ENCODE measurements at regions not wholly inside any gene's neighbourhood (a gene's known extent, or its start where the extent isn't known, plus 50 kb on each side); places are given as distances from the start of the nearest gene placed in this dataset.

DNA sequence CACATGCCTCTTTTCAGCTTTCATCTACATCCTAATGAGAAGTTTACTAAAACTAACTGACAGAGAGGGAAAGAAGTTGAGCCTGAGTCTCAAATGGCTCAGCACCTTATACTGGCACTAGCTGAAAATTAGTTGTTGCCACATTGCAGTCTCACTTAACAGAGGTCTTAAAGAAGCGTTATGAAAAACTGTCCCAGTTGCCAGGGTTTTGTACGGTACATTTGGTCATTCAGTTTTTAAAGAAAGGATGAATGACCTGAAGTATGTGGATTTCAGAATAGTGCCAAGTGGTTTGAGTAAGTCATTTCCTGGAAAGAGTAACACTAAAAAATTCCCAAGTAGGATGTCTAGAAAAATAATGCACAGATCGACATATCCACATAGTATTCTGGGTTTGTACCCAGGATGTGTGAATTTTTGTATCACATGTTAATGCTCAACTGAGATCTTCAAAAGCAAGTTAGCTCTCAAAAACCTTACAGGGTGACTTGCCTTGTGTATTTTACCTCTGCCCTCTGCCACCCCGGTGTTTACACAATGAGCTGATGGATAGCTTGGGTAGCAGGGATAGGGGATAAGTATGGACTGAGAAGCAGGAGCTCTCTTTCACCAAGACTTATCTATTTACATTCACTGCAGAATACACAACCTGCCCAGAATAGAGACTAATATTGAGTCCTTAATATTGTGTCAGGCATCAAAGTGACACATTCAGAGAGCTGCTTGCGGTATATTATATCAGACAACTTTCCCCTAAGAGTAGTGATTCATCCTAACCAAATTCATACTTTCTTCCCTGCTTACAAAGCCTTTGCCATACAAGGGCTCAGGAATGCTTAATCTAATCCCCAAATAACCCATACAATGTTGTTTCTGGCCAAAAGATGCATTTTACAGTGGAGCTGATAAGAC, 1075.7 kb upstream of the PABPC4L start:
- H3K36me3 ChIP-seq (ENCODE audit: insufficient read depth, low read length), result no peaks in the 10 kb centered on the region
- H3K27me3 ChIP-seq (ENCODE audit: insufficient read depth, low read length), result no peaks in the 10 kb centered on the region
- Mint-ChIP-seq H3K27me3 (no peaks in the 10 kb centered on the region), H3K4me3 (no peak overlapping the region), H3K9me3 (peaks cover 0 to 14% (median 5%) of the 10 kb centered on the region in 8 donors), H3K27ac (no peak overlapping the region), H3K4me1 (no peaks in the 10 kb centered on the region), H3K36me3 (no peaks in the 10 kb centered on the region)
- ChIA-PET CTCF (ENCODE audit: partially characterized antibody) (no interaction called here), POLR2A (ENCODE audit: partially characterized antibody) (no interaction called here)
- no peaks in the 10 kb centered on the region for H3K4me1 ChIP-seq (ENCODE audit: insufficient read depth, low read length)
- H3K27ac ChIP-seq (ENCODE audit: low read depth, low read length), result no peak overlapping the region
- intact Hi-C loops (cut with micrococcal nuclease), result no loop called here
- no peak for DNase-seq
- no peak overlapping the region for H3K4me3 ChIP-seq (ENCODE audit: low read length in 2 of 2)
- H3K9me3 ChIP-seq (ENCODE audit: control insufficient read depth in 1 of 2, low read length in 2 of 2), result no peaks in the 10 kb centered on the region

DNA sequence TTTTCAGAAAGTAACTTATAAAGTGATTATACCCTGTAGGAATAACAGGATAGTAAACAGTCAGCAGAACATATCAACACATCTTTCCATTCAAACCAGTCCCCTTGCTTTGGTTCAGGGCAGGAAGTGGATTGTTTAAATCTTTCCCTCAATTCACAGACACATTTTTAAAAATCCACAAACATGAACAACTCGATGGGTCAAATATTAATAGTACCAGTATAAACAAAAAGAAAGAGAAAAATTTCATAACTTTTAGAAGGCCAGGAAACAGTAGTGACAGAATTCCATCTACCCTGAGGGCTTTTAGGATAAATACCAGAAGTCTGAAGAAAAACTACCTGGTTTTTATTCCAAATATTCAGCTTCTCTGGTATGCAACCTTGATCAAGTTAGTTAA, 1072.8 kb upstream of the PABPC4L start:
- H3K36me3 ChIP-seq (ENCODE audit: insufficient read depth, low read length), result no peaks in the 10 kb centered on the region
- Mint-ChIP-seq H3K36me3 (no peaks in the 10 kb centered on the region), H3K4me1 (no peaks in the 10 kb centered on the region), H3K9me3 (peaks cover 0 to 12% (median 4%) of the 10 kb centered on the region in 8 donors), H3K4me3 (no peak overlapping the region), H3K27ac (no peak overlapping the region), H3K27me3 (no peaks in the 10 kb centered on the region)
- ChIA-PET POLR2A (ENCODE audit: partially characterized antibody) (no interaction called here), CTCF (ENCODE audit: partially characterized antibody) (no interaction called here)
- intact Hi-C loops (cut with micrococcal nuclease), result no loop called here
- no peaks in the 10 kb centered on the region for H3K27me3 ChIP-seq (ENCODE audit: insufficient read depth, low read length)
- no peak overlapping the region for H3K27ac ChIP-seq (ENCODE audit: low read depth, low read length)
- H3K4me3 ChIP-seq (ENCODE audit: low read length in 2 of 2), result no peak overlapping the region
- no peaks in the 10 kb centered on the region for H3K9me3 ChIP-seq (ENCODE audit: control insufficient read depth in 1 of 2, low read length in 2 of 2)
- no peak for DNase-seq
- no peaks in the 10 kb centered on the region for H3K4me1 ChIP-seq (ENCODE audit: insufficient read depth, low read length)

DNA sequence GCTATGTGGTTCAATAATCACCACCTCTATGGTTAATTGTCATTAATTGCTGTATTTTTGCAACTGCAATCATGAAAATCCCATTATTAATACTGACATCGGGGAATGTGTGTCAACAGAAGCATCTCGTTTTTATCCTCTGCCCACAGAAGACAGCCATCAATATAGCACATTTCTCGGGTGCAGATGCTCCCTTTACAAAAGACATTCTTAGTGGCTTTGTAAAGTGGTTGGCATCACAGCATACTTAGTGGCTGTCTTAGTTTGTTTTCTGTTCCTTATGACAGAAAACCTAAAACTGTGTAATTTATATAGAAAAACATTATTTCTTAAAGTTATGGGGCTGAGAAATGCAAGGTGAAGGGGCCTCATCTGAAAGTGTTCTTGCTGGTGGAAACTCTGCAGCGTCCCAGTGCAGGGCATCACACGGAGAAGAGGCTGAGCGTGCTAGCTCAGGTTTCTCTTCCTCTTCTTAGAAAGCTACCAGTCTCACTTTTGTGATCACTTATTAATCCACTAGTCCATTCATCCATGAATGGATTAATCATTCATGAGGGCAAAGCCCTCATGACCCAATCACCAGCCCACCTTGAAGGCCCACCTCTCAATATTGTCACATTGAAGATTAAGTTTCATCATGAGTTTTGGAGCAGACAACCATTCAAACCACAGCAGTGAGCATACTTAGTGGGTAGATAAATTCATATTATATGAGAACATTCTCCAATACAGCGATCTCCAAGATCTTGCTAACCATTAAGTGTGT, 1067.7 kb upstream of the PABPC4L start:
- no peaks in the 10 kb centered on the region for H3K36me3 Mint-ChIP-seq
- DNase-seq, result no peak
- H3K4me1 ChIP-seq (ENCODE audit: insufficient read depth, low read length), result no peaks in the 10 kb centered on the region
- H3K4me3 ChIP-seq (ENCODE audit: low read length in 2 of 2), result no peak overlapping the region
- no peak overlapping the region for H3K27ac ChIP-seq (ENCODE audit: low read depth, low read length)
- H3K27ac Mint-ChIP-seq, result no peak overlapping the region
- H3K27me3 ChIP-seq (ENCODE audit: insufficient read depth, low read length), result no peaks in the 10 kb centered on the region
- POLR2A ChIA-PET (ENCODE audit: partially characterized antibody), result no interaction called here
- H3K4me3 Mint-ChIP-seq, result no peak overlapping the region
- peaks cover 0 to 8% (median 1%) of the 10 kb centered on the region in 8 donors for H3K9me3 Mint-ChIP-seq
- no peaks in the 10 kb centered on the region for H3K9me3 ChIP-seq (ENCODE audit: control insufficient read depth in 1 of 2, low read length in 2 of 2)
- CTCF ChIA-PET (ENCODE audit: partially characterized antibody), result no interaction called here
- no peaks in the 10 kb centered on the region for H3K27me3 Mint-ChIP-seq
- intact Hi-C loops (cut with micrococcal nuclease), result no loop called here
- no peaks in the 10 kb centered on the region for H3K36me3 ChIP-seq (ENCODE audit: insufficient read depth, low read length)
- H3K4me1 Mint-ChIP-seq, result no peaks in the 10 kb centered on the region

DNA sequence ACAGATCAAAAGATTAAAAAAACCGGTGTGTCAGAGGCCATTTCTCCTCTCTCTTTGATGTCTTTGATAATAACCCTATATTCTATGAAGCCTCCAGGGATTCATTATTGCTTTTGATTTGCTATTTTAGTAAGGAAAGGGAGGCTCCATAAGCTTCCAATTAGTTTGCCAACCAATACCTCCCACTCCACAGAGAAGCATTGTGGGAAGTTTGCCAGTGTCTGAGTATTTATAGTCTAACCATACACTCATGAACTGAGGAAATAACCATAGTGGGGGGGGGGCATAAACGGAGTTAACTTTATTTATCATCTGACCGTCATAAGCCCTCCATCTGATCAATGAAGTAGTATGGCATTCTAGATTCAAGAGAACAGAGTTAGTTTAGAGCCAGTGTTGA, 1066.8 kb upstream of the PABPC4L start:
- CTCF ChIA-PET (ENCODE audit: partially characterized antibody), result no interaction called here

GRCh38 chr4:135267148-135267865, 1065.7 kb upstream of the PABPC4L start:
- H3K9me3 ChIP-seq (ENCODE audit: control insufficient read depth in 1 of 2, low read length in 2 of 2), result no peaks in the 10 kb centered on the region
- DNase-seq, result no peak
- H3K27ac ChIP-seq (ENCODE audit: low read depth, low read length), result no peak overlapping the region
- H3K27me3 ChIP-seq (ENCODE audit: insufficient read depth, low read length), result no peaks in the 10 kb centered on the region
- no peaks in the 10 kb centered on the region for H3K27me3 Mint-ChIP-seq
- ChIA-PET CTCF (ENCODE audit: partially characterized antibody) (no interaction called here), POLR2A (ENCODE audit: partially characterized antibody) (no interaction called here)
- H3K36me3 ChIP-seq (ENCODE audit: insufficient read depth, low read length), result no peaks in the 10 kb centered on the region
- no peak overlapping the region for H3K27ac Mint-ChIP-seq
- no peak overlapping the region for H3K4me3 Mint-ChIP-seq
- no peaks in the 10 kb centered on the region for H3K4me1 Mint-ChIP-seq
- H3K4me1 ChIP-seq (ENCODE audit: insufficient read depth, low read length), result no peaks in the 10 kb centered on the region
- no peaks in the 10 kb centered on the region for H3K36me3 Mint-ChIP-seq
- peaks cover 0 to 11% (median 2%) of the 10 kb centered on the region in 8 donors for H3K9me3 Mint-ChIP-seq
- no peak overlapping the region for H3K4me3 ChIP-seq (ENCODE audit: low read length in 2 of 2)
- intact Hi-C loops (cut with micrococcal nuclease), result no loop called here

More for the DNA sequence above, 1066.8 kb upstream of the PABPC4L start:
- DNase-seq, result no peak
- Mint-ChIP-seq H3K4me3 (no peak overlapping the region), H3K4me1 (no peaks in the 10 kb centered on the region), H3K36me3 (no peaks in the 10 kb centered on the region), H3K9me3 (peaks cover 0 to 10% (median 1%) of the 10 kb centered on the region in 8 donors), H3K27me3 (no peaks in the 10 kb centered on the region), H3K27ac (no peak overlapping the region)
- no peak overlapping the region for H3K4me3 ChIP-seq (ENCODE audit: low read length in 2 of 2)
- H3K4me1 ChIP-seq (ENCODE audit: insufficient read depth, low read length), result no peaks in the 10 kb centered on the region
- POLR2A ChIA-PET (ENCODE audit: partially characterized antibody), result no interaction called here
- intact Hi-C loops (cut with micrococcal nuclease), result no loop called here
- H3K36me3 ChIP-seq (ENCODE audit: insufficient read depth, low read length), result no peaks in the 10 kb centered on the region
- H3K27ac ChIP-seq (ENCODE audit: low read depth, low read length), result no peak overlapping the region
- no peaks in the 10 kb centered on the region for H3K27me3 ChIP-seq (ENCODE audit: insufficient read depth, low read length)
- H3K9me3 ChIP-seq (ENCODE audit: control insufficient read depth in 1 of 2, low read length in 2 of 2), result no peaks in the 10 kb centered on the region

DNA sequence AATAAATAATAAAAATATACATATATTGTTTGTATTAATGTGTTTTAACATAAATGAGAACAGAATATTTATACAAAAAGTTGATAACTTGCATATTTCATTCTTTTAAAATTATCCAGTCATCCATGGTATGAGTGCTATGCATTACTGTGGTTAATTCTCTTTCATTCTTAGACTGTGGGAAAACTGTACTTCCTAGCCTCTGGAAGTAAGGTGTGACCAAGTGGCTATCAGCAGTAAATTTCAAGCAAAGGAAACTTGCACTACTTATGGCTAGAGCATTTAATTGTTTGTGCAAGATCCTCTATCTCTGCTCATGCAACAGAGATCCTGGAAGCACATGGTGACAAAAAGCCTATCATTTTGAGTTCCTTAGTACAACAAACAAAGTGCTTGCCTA, 1054.5 kb upstream of the PABPC4L start:
- Mint-ChIP-seq H3K4me1 (no peaks in the 10 kb centered on the region), H3K36me3 (no peaks in the 10 kb centered on the region), H3K27me3 (no peaks in the 10 kb centered on the region), H3K27ac (no peak overlapping the region), H3K9me3 (peaks cover 0 to 7% (median 2%) of the 10 kb centered on the region in 8 donors), H3K4me3 (no peak overlapping the region)
- no peak for DNase-seq
- H3K9me3 ChIP-seq (ENCODE audit: control insufficient read depth in 1 of 2, low read length in 2 of 2), result no peaks in the 10 kb centered on the region
- H3K4me3 ChIP-seq (ENCODE audit: low read length in 2 of 2), result no peak overlapping the region
- no peaks in the 10 kb centered on the region for H3K36me3 ChIP-seq (ENCODE audit: insufficient read depth, low read length)
- ChIA-PET POLR2A (ENCODE audit: partially characterized antibody) (no interaction called here), CTCF (ENCODE audit: partially characterized antibody) (no interaction called here)
- intact Hi-C loops (cut with micrococcal nuclease), result no loop called here
- H3K27ac ChIP-seq (ENCODE audit: low read depth, low read length), result no peak overlapping the region
- H3K4me1 ChIP-seq (ENCODE audit: insufficient read depth, low read length), result no peaks in the 10 kb centered on the region
- no peaks in the 10 kb centered on the region for H3K27me3 ChIP-seq (ENCODE audit: insufficient read depth, low read length)

DNA sequence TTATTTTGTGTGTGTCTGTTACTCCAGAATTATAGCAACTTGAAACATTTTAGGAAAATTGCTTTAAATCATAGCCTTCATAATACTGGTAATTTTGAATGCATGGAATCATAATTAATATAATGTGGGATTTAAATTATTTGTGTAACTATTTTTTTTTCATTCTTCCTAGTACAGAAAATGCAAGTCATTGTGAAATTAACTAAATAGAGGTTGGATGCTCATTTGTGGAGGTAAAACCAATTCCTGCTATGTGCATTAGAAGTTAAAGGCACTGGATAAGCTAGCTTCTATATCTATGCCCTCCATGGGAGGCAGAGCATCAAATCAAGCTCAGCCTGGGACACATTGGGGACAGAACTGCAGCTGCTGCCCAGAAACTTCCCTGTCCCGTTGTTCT, 1048.5 kb upstream of the PABPC4L start:
- Histone ChIP-seq H3K4me3 (ENCODE audit: low read length in 2 of 2) (no peak overlapping the region), H3K27ac (ENCODE audit: low read depth, low read length) (no peak overlapping the region), H3K9me3 (ENCODE audit: control insufficient read depth in 1 of 2, low read length in 2 of 2) (no peaks in the 10 kb centered on the region), H3K27me3 (ENCODE audit: insufficient read depth, low read length) (no peaks in the 10 kb centered on the region), H3K36me3 (ENCODE audit: insufficient read depth, low read length) (no peaks in the 10 kb centered on the region), H3K4me1 (ENCODE audit: insufficient read depth, low read length) (no peaks in the 10 kb centered on the region)
- no peaks in the 10 kb centered on the region for H3K4me1 Mint-ChIP-seq
- H3K36me3 Mint-ChIP-seq, result no peaks in the 10 kb centered on the region
- peaks cover 0 to 6% (median 0%) of the 10 kb centered on the region in 8 donors for H3K9me3 Mint-ChIP-seq
- ChIA-PET POLR2A (ENCODE audit: partially characterized antibody) (no interaction called here), CTCF (ENCODE audit: partially characterized antibody) (no interaction called here)
- H3K27ac Mint-ChIP-seq, result no peak overlapping the region
- no peak overlapping the region for H3K4me3 Mint-ChIP-seq
- H3K27me3 Mint-ChIP-seq, result no peaks in the 10 kb centered on the region
- intact Hi-C loops (cut with micrococcal nuclease), result no loop called here
- no peak for DNase-seq
